GM12878 (cell line): ENCODE measurements at regions not wholly inside any gene's neighbourhood (a gene's known extent, or its start where the extent isn't known, plus 50 kb on each side); places are given as distances from the start of the nearest gene placed in this dataset.

ENCODE experiments used
- ATAC-seq: fragments of 200-7000 bp; cut with Tn5 transposase; 3 replicates; pipeline ENCODE4 v1.9.1; 2020; ENCODE audit warnings: mild to moderate bottlenecking, moderate library complexity
- BruUV-seq: library from RNA; stranded (reverse); fragments of 400-500 nt; replicated peaks from 2 replicates; lab custom pipeline; 2021; lab: Mats Ljungman, UMichigan
- CTCF ChIA-PET: fragments of 300-600 bp; sonication (Branson Sonifier 250); formaldehyde crosslinking; extraction: SDS; loops from one replicate; lab custom pipeline; 2021; ENCODE audit warnings: inconsistent platforms; lab: Yijun Ruan, JAX
- POLR2A ChIA-PET: fragments of 350-600 bp; formaldehyde crosslinking; extraction: SDS; loops from one replicate; lab custom pipeline; 2021; ENCODE audit warnings: inconsistent platforms; lab: Charles Lee
- RAD21 ChIA-PET: fragments of 300-600 bp; sonication (Branson Sonifier 250); formaldehyde crosslinking; loops from one replicate; lab custom pipeline; 2023; ENCODE audit warnings: antibody characterized with exemption; ENCODE audit not compliant: unreplicated experiment; lab: Charles Lee
- SMC1A ChIA-PET: fragments of 300-600 bp; sonication (Branson Sonifier 250); formaldehyde crosslinking; loops from one replicate; lab custom pipeline; 2023; ENCODE audit not compliant: unreplicated experiment, uncharacterized antibody; lab: Charles Lee
- DNase-seq: peaks from one replicate; pipeline ENCODE4 v3.0.0-alpha.2; 2011; ENCODE audit warnings: low read depth, low spot score
- FAIRE-seq: peaks from 3 replicates; lab custom pipeline; 2011; peaks lifted over from hg19 to GRCh38; lab: Jason Lieb, UNC
- H2AFZ ChIP-seq: 2 replicates; pipeline ENCODE4 v1.6.0; 2011; ENCODE audit warnings: low read depth, low read length, control low read depth; ENCODE audit not compliant: control insufficient read depth
- H3K27ac ChIP-seq: 2 replicates; pipeline ENCODE4 v1.5.1; 2011; ENCODE audit warnings: control low read depth; ENCODE audit not compliant: control insufficient read depth, insufficient read depth
- H3K27me3 ChIP-seq, 2 experiments: replicated peaks in 1 of 2; 2 replicates each; pipeline versions ENCODE4 v1.6.0 to v1.6.1; 2011; ENCODE audit warnings: low read length in 1 of 2; ENCODE audit not compliant: control insufficient read depth in 2 of 2, insufficient read depth in 2 of 2
- H3K36me3 ChIP-seq, 2 experiments: 2 replicates each; pipeline ENCODE4 v1.5.1; 2011; ENCODE audit warnings: low read length in 1 of 2; ENCODE audit not compliant: control insufficient read depth in 2 of 2, insufficient read depth in 2 of 2
- H3K4me1 ChIP-seq: 2 replicates; pipeline ENCODE4 v1.6.1; 2011; ENCODE audit warnings: mild to moderate bottlenecking, low read length, moderate library complexity, mixed read lengths; ENCODE audit not compliant: control insufficient read depth, insufficient read depth
- H3K4me2 ChIP-seq: 2 replicates; pipeline ENCODE4 v1.6.0; 2011; ENCODE audit warnings: control low read depth; ENCODE audit not compliant: control insufficient read depth, insufficient read depth
- H3K4me3 ChIP-seq: fragments of 200-600 bp; sonication (generic); 2 replicates; pipeline ENCODE4 v1.5.1; 2016
- H3K79me2 ChIP-seq: 2 replicates; pipeline ENCODE4 v1.6.0; 2011; ENCODE audit warnings: low read length; ENCODE audit not compliant: control insufficient read depth, insufficient read depth
- H3K9ac ChIP-seq: 2 replicates; pipeline ENCODE4 v1.8.0; 2011; ENCODE audit warnings: low read length, control low read depth, mixed read lengths; ENCODE audit not compliant: control insufficient read depth, insufficient read depth
- H3K9me3 ChIP-seq: replicated peaks from 3 replicates; pipeline ENCODE4 v1.5.1; 2011; ENCODE audit warnings: mild to moderate bottlenecking, low read length; ENCODE audit not compliant: control insufficient read depth, insufficient read depth
- H4K20me1 ChIP-seq: 2 replicates; pipeline ENCODE4 v1.6.0; 2011; ENCODE audit not compliant: control insufficient read depth, insufficient read depth
- BCLAF1 ChIP-seq: fragments of 450-650 bp; IDR thresholded peaks from 2 replicates; pipeline ENCODE4 v1.6.1; 2017; ENCODE audit warnings: antibody characterized with exemption, mild to moderate bottlenecking, moderate library complexity
- CHD4 ChIP-seq: fragments of 200-600 bp; sonication (generic); IDR thresholded peaks from 2 replicates; pipeline ENCODE4 v1.6.1; 2016; ENCODE audit warnings: mild to moderate bottlenecking
- CREM ChIP-seq: IDR thresholded peaks from 2 replicates; pipeline ENCODE4 v1.6.1; 2014; ENCODE audit warnings: antibody characterized with exemption, low read depth
- E2F8 ChIP-seq: fragments of 450-650 bp; IDR thresholded peaks from 2 replicates; pipeline ENCODE4 v1.6.1; 2018; ENCODE audit warnings: mild to moderate bottlenecking, low read depth, moderate library complexity; ENCODE audit not compliant: partially characterized antibody
- FOXK2 ChIP-seq: fragments of 450-650 bp; IDR thresholded peaks from 2 replicates; pipeline ENCODE4 v1.6.1; 2017; ENCODE audit warnings: mild to moderate bottlenecking, moderate library complexity
- MYC ChIP-seq: IDR thresholded peaks from 2 replicates; pipeline ENCODE4 v1.6.1; 2011; ENCODE audit warnings: mild to moderate bottlenecking, low read length, moderate library complexity, inconsistent platforms; ENCODE audit not compliant: insufficient read depth, insufficient replicate concordance, insufficient read length, severe bottlenecking
- NBN ChIP-seq: fragments of 450-650 bp; IDR thresholded peaks from 2 replicates; pipeline ENCODE4 v1.6.1; 2016
- SREBF2 ChIP-seq: IDR thresholded peaks from 2 replicates; pipeline ENCODE4 v1.6.1; 2012; ENCODE audit warnings: mild to moderate bottlenecking, low read length
- ZNF687 ChIP-seq: fragments of 450-650 bp; IDR thresholded peaks from 2 replicates; pipeline ENCODE4 v1.6.1; 2017; ENCODE audit warnings: mild to moderate bottlenecking, moderate library complexity
- WGBS: methylation state at CpG from one replicate; pipeline ENCODE4 v1.1.6; 2016; ENCODE audit warnings: low lambda C conversion rate; ENCODE audit not compliant: insufficient replicate concordance, insufficient coverage; ENCODE audit errors: missing lambda C conversion rate; 5-methylcytosine and 5-hydroxymethylcytosine counted together
- in situ Hi-C: fragments of 300-500 bp; cut with MboI; formaldehyde crosslinking; loops from 9 replicates; pipeline ENCODE4 v1.14.3; 2018; ENCODE audit warnings: mixed read lengths
- intact Hi-C: fragments of 100-400 bp; cut with micrococcal nuclease; formaldehyde crosslinking; loops from one replicate; pipeline ENCODE4 v1.14.2; 2022; ENCODE audit not compliant: unreplicated experiment

GRCh38 chr2:220437938-220438337 is 810.5 kb downstream of the SLC4A3 start:
- no peak for DNase-seq
- Histone ChIP-seq H3K79me2 (no peaks in the 10 kb centered on the region), H3K36me3 (no peaks in the 10 kb centered on the region), H3K4me1 (no peaks in the 10 kb centered on the region), H2AFZ (no peak overlapping the region), H3K9me3 (no peaks in the 10 kb centered on the region), H3K4me3 (no peak overlapping the region), H3K27ac (no peak overlapping the region), H3K27me3 (no peaks in the 10 kb centered on the region), H3K9ac (no peak overlapping the region), H4K20me1 (no peaks in the 10 kb centered on the region), H3K4me2 (no peak overlapping the region)
- ATAC-seq = no peak
- ChIA-PET SMC1A (no interaction called here), CTCF (no interaction called here), POLR2A (no interaction called here), RAD21 (no interaction called here)
- intact Hi-C loops (no loop called here), in situ Hi-C loops (no loop called here)
- no TSS peak for BruUV-seq
- TF ChIP-seq MYC = no peak
- no peak for TF ChIP-seq FOXK2
- TF ChIP-seq CHD4 = no peak
- 23% methylated on average over 2 of the region's 2 CpGs for WGBS
- no peak for FAIRE-seq

- intact Hi-C loops = no loop called here
- H3K9me3 ChIP-seq = no peaks in the 10 kb centered on the region
- ChIA-PET POLR2A (no interaction called here), SMC1A (no interaction called here), RAD21 (no interaction called here), CTCF (no interaction called here)
- H3K4me1 ChIP-seq = no peaks in the 10 kb centered on the region
- H2AFZ ChIP-seq = no peak overlapping the region
- BruUV-seq = no TSS peak
- ATAC-seq = no peak
- no peaks in the 10 kb centered on the region for H3K27me3 ChIP-seq
- no peak for DNase-seq
- no peak overlapping the region for H3K4me3 ChIP-seq
- no peak for FAIRE-seq
- H3K27ac ChIP-seq = no peak overlapping the region
- no peaks in the 10 kb centered on the region for H4K20me1 ChIP-seq
- no peaks in the 10 kb centered on the region for H3K36me3 ChIP-seq
- no peak overlapping the region for H3K4me2 ChIP-seq
- H3K79me2 ChIP-seq = no peaks in the 10 kb centered on the region
- in situ Hi-C loops = no loop called here
- H3K9ac ChIP-seq = no peak overlapping the region
- WGBS = 0% methylated on average over 2 of the region's 2 CpGs
- TF ChIP-seq E2F8 (no peak), BCLAF1 (no peak), CREM (no peak), NBN (no peak), ZNF687 (no peak), SREBF2 (no peak)
These were observed 813.3 kb downstream of the SLC4A3 start for GRCh38 chr2:220440731-220441130.
